ENCODE measurements at regions not wholly inside any gene's neighbourhood (a gene's known extent, or its start where the extent isn't known, plus 50 kb on each side); places are given as distances from the start of the nearest gene placed in this dataset.

DNA sequence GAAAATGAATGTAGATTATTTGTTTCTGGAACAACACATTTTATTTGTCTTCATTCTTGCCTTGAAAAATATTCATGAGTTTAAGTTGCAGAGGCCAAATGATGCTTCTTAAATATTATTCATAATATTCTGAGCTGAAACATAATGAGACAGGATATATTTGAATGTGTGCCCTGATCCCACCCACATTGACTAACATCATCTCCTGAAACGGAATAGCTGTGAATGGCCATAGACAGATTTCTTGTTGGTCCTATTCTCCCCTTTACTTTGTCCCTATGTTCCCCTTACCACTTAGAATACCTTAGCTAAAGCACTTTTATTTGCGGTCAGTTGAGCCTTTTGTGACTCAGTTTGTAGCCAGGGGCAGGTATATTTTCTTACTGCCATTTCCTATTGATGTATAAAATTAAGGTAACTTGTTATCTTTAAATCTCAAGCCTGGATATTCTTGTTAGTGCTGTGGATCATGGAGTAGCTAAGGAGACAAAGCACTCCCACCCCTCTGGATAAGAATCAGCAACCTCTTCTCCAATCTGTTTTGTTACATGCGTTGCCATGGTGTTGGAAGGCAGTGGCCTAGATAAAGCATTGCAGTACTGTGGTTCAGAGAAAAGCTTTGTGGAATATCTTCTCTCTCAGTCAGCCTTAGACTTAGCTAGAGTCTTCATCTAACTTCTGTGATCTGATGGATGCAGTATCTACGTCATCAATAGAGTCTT, 478.5 kb upstream of the DEPDC1 start:
- TF ChIP-seq REST (IDR thresholded peaks at IDR 0.05; ENCODE audit: insufficient replicate concordance, low read depth) (no peak), SPI1 (IDR thresholded peaks at IDR 0.05; ENCODE audit: borderline replicate concordance, low read depth) (no peak), POLR2AphosphoS5 (IDR thresholded peaks at IDR 0.05; ENCODE audit: low read depth) (no peak), GABPA (IDR thresholded peaks at IDR 0.05; ENCODE audit: low read depth) (no peak)
- TF ChIP-seq, protein P1, sequence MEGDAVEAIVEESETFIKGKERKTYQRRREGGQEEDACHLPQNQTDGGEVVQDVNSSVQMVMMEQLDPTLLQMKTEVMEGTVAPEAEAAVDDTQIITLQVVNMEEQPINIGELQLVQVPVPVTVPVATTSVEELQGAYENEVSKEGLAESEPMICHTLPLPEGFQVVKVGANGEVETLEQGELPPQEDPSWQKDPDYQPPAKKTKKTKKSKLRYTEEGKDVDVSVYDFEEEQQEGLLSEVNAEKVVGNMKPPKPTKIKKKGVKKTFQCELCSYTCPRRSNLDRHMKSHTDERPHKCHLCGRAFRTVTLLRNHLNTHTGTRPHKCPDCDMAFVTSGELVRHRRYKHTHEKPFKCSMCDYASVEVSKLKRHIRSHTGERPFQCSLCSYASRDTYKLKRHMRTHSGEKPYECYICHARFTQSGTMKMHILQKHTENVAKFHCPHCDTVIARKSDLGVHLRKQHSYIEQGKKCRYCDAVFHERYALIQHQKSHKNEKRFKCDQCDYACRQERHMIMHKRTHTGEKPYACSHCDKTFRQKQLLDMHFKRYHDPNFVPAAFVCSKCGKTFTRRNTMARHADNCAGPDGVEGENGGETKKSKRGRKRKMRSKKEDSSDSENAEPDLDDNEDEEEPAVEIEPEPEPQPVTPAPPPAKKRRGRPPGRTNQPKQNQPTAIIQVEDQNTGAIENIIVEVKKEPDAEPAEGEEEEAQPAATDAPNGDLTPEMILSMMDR (IDR thresholded peaks at IDR 0.05; ENCODE audit: insufficient read depth, low read length): no peak

All from HL-60 (cell line).